GM23338 (cell line): ENCODE measurements at regions not wholly inside any gene's neighbourhood (a gene's known extent, or its start where the extent isn't known, plus 50 kb on each side); places are given as distances from the start of the nearest gene placed in this dataset.

Source experiments
- ATAC-seq: fragments of 200-7000 bp; cut with Tn5 transposase; 3 replicates; pipeline ENCODE4 v1.9.1; 2020
- DNase-seq: peaks from one replicate; pipeline ENCODE4 v3.0.0-alpha.2; 2015; ENCODE audit warnings: low spot score
- H2AFZ ChIP-seq: fragments of 200-600 bp; sonication (generic); 2 replicates; pipeline ENCODE4 v1.8.0; 2016; ENCODE audit warnings: antibody characterized with exemption, mild to moderate bottlenecking, moderate library complexity
- H3F3A ChIP-seq: fragments of 200-600 bp; sonication (generic); replicated peaks from 2 replicates; pipeline ENCODE4 v1.8.0; 2017; ENCODE audit warnings: antibody characterized with exemption, mixed run types, low read depth
- H3K27ac ChIP-seq: fragments of 200-600 bp; sonication (generic); 2 replicates; pipeline ENCODE4 v1.6.1; 2016; ENCODE audit warnings: low read depth
- H3K27me3 ChIP-seq: fragments of 200-600 bp; sonication (generic); 2 replicates; pipeline ENCODE4 v1.8.0; 2016; ENCODE audit warnings: mild to moderate bottlenecking, mixed run types, moderate library complexity; ENCODE audit not compliant: insufficient read depth
- H3K36me3 ChIP-seq: fragments of 200-600 bp; sonication (generic); 2 replicates; pipeline ENCODE4 v1.8.0; 2016; ENCODE audit warnings: mild to moderate bottlenecking; ENCODE audit not compliant: insufficient read depth
- H3K4me1 ChIP-seq: fragments of 200-600 bp; sonication (generic); 2 replicates; pipeline ENCODE4 v1.8.0; 2016; ENCODE audit warnings: mild to moderate bottlenecking, moderate library complexity; ENCODE audit not compliant: insufficient read depth
- H3K4me2 ChIP-seq: fragments of 200-600 bp; sonication (generic); 2 replicates; pipeline ENCODE4 v1.7.1; 2017; ENCODE audit warnings: mixed run types
- H3K4me3 ChIP-seq: fragments of 200-600 bp; sonication (generic); 2 replicates; pipeline ENCODE4 v1.6.1; 2016; ENCODE audit warnings: mixed run types
- H3K79me2 ChIP-seq: fragments of 200-600 bp; sonication (generic); replicated peaks from 2 replicates; pipeline ENCODE4 v1.8.0; 2017; ENCODE audit warnings: mild to moderate bottlenecking; ENCODE audit not compliant: insufficient read depth
- H3K9me2 ChIP-seq: fragments of 200-600 bp; sonication (generic); 2 replicates; pipeline ENCODE4 v1.8.0; 2017; ENCODE audit not compliant: insufficient read depth
- H4K20me1 ChIP-seq: fragments of 200-600 bp; sonication (generic); replicated peaks from 2 replicates; pipeline ENCODE4 v1.8.0; 2017; ENCODE audit warnings: mild to moderate bottlenecking; ENCODE audit not compliant: insufficient read depth
- H3K27ac Mint-ChIP-seq: 2 replicates; pipeline ENCODE4 v1.8.0; 2020; ENCODE audit warnings: inconsistent platforms, mild to moderate bottlenecking, moderate library complexity, mixed read lengths
- H3K27me3 Mint-ChIP-seq: 3 replicates; pipeline ENCODE4 v1.8.0; 2022; ENCODE audit warnings: low read depth, mild to moderate bottlenecking, moderate library complexity, mixed read lengths, inconsistent platforms; ENCODE audit not compliant: insufficient read depth, poor library complexity
- H3K36me3 Mint-ChIP-seq: 3 replicates; pipeline ENCODE4 v1.8.0; 2021; ENCODE audit warnings: low read depth, mild to moderate bottlenecking, inconsistent platforms, moderate library complexity, mixed read lengths
- H3K4me1 Mint-ChIP-seq: 3 replicates; pipeline ENCODE4 v1.8.0; 2020; ENCODE audit warnings: mild to moderate bottlenecking, inconsistent platforms, mixed read lengths
- H3K4me3 Mint-ChIP-seq: 3 replicates; pipeline ENCODE4 v1.8.0; 2021; ENCODE audit warnings: moderate library complexity, mild to moderate bottlenecking, inconsistent platforms, mixed read lengths
- H3K9me3 Mint-ChIP-seq: 3 replicates; pipeline ENCODE4 v1.8.0; 2020; ENCODE audit warnings: moderate library complexity, mild to moderate bottlenecking, inconsistent platforms, mixed read lengths
- CREB1 ChIP-seq: fragments of 250-450 bp; sonication (Bioruptor Pico); IDR thresholded peaks from 2 replicates; pipeline ENCODE4 v1.5.0; 2020; ENCODE audit warnings: low read depth, mild to moderate bottlenecking, moderate library complexity
- EZH2 ChIP-seq: fragments of 200-600 bp; sonication (generic); IDR thresholded peaks from one replicate; pipeline ENCODE4 v1.8.0; 2017; ENCODE audit warnings: antibody characterized with exemption, mild to moderate bottlenecking, low read depth; ENCODE audit not compliant: unreplicated experiment
- EZH2phosphoT487 ChIP-seq: fragments of 200-600 bp; sonication (generic); IDR thresholded peaks from one replicate; pipeline ENCODE4 v1.8.1; 2018; ENCODE audit warnings: antibody characterized with exemption; ENCODE audit not compliant: unreplicated experiment
- JUNB ChIP-seq: IDR thresholded peaks from one replicate; pipeline ENCODE4 v1.6.1; 2016; ENCODE audit warnings: antibody characterized with exemption; ENCODE audit not compliant: unreplicated experiment
- NANOG ChIP-seq: IDR thresholded peaks from 2 replicates; pipeline ENCODE4 v1.6.1; 2016; ENCODE audit warnings: antibody characterized with exemption, borderline replicate concordance
- POLR2AphosphoS5 ChIP-seq: IDR thresholded peaks from 2 replicates; pipeline ENCODE4 v1.6.1; 2016; ENCODE audit warnings: antibody characterized with exemption, low read depth
- STAT1 ChIP-seq: IDR thresholded peaks from one replicate; pipeline ENCODE4 v1.6.1; 2016; ENCODE audit warnings: antibody characterized with exemption; ENCODE audit not compliant: unreplicated experiment
- ZNF114 ChIP-seq: fragments of 250-450 bp; sonication (Bioruptor Pico); IDR thresholded peaks from 2 replicates; pipeline ENCODE4 v1.5.0; 2020; ENCODE audit warnings: mild to moderate bottlenecking, moderate library complexity
- ZNF331 ChIP-seq: fragments of 250-450 bp; sonication (Bioruptor Pico); IDR thresholded peaks from 2 replicates; pipeline ENCODE4 v1.5.0; 2020; ENCODE audit warnings: low read depth, mild to moderate bottlenecking, moderate library complexity
- ZNF462 ChIP-seq: fragments of 250-450 bp; sonication (Bioruptor Pico); IDR thresholded peaks from 2 replicates; pipeline ENCODE4 v1.5.0; 2020; ENCODE audit warnings: mild to moderate bottlenecking, moderate library complexity
- TF ChIP-seq, protein P1 (sequence below): IDR thresholded peaks from one replicate; pipeline ENCODE4 v1.6.1; 2018; ENCODE audit warnings: antibody characterized with exemption; ENCODE audit not compliant: unreplicated experiment

- Histone ChIP-seq H3F3A (no peaks in the 10 kb centered on the region), H3K4me3 (peak overlapping the region; percentile 64), H3K27ac (peak overlapping the region; percentile 83; the same call in 1 of the 2 replicates), H3K4me2 (peak overlapping the region; percentile 79), H3K79me2 (no peaks in the 10 kb centered on the region), H3K36me3 (0 out of 2 replicates have a peak, but pooled peaks cover 6% of the 10 kb centered on the region), H3K27me3 (no peaks in the 10 kb centered on the region), H2AFZ (peak overlapping the region; percentile 70), H4K20me1 (no peaks in the 10 kb centered on the region), H3K9me2 (no peaks in the 10 kb centered on the region), H3K4me1 (peaks cover 35% of the 10 kb centered on the region)
- H3K4me3 Mint-ChIP-seq, result peak overlapping the region; percentile 85
- H3K9me3 Mint-ChIP-seq, result peaks cover 70% of the 10 kb centered on the region
- TF ChIP-seq EZH2 (no peak), STAT1 (no peak), POLR2AphosphoS5 (0 out of 2 replicates have a peak, but pooled peaks have one; percentile 26)
- peaks cover 3% of the 10 kb centered on the region for H3K27me3 Mint-ChIP-seq
- peak overlapping the region; percentile 92 for H3K27ac Mint-ChIP-seq
- H3K4me1 Mint-ChIP-seq, result peaks cover 31% of the 10 kb centered on the region; the same call in 2 of the 3 replicates
- peak; percentile 76 for ATAC-seq
- peak; percentile 87 for DNase-seq
- H3K36me3 Mint-ChIP-seq, result 0 out of 3 replicates have a peak, but pooled peaks cover 4% of the 10 kb centered on the region
These were observed 113.9 kb upstream of the VAMP7 start for GRCh38 chrX:155767051-155767875.

GRCh38 chrX:155766321-155766720 lies 114.8 kb upstream of the VAMP7 start:
- H3K27me3 Mint-ChIP-seq, result peaks cover 3% of the 10 kb centered on the region
- 0 out of 2 replicates have a peak overlapping the region, but pooled peaks have one; percentile 70 for H2AFZ ChIP-seq
- no peaks in the 10 kb centered on the region for H3K79me2 ChIP-seq
- H4K20me1 ChIP-seq, result no peaks in the 10 kb centered on the region
- peaks cover 33% of the 10 kb centered on the region for H3K4me1 ChIP-seq
- H3K36me3 Mint-ChIP-seq, result peaks cover 4% of the 10 kb centered on the region; the same call in 2 of the 3 replicates
- no peak for ATAC-seq
- peaks cover 27% of the 10 kb centered on the region; the same call in 2 of the 3 replicates for H3K4me1 Mint-ChIP-seq
- no peak for DNase-seq
- peak overlapping the region; percentile 83; the same call in 1 of the 2 replicates for H3K27ac ChIP-seq
- H3K4me2 ChIP-seq, result peak overlapping the region; percentile 79
- 0 out of 2 replicates have a peak, but pooled peaks cover 4% of the 10 kb centered on the region for H3K36me3 ChIP-seq
- no peak overlapping the region for H3K27ac Mint-ChIP-seq
- H3K4me3 ChIP-seq, result peak overlapping the region; percentile 61
- no peaks in the 10 kb centered on the region for H3K9me2 ChIP-seq
- no peaks in the 10 kb centered on the region for H3K27me3 ChIP-seq
- no peaks in the 10 kb centered on the region for H3F3A ChIP-seq
- H3K9me3 Mint-ChIP-seq, result peaks cover 73% of the 10 kb centered on the region
- H3K4me3 Mint-ChIP-seq, result peak overlapping the region; percentile 85
- TF ChIP-seq JUNB, result no peak
- TF ChIP-seq EZH2, result no peak
- TF ChIP-seq, protein P1, sequence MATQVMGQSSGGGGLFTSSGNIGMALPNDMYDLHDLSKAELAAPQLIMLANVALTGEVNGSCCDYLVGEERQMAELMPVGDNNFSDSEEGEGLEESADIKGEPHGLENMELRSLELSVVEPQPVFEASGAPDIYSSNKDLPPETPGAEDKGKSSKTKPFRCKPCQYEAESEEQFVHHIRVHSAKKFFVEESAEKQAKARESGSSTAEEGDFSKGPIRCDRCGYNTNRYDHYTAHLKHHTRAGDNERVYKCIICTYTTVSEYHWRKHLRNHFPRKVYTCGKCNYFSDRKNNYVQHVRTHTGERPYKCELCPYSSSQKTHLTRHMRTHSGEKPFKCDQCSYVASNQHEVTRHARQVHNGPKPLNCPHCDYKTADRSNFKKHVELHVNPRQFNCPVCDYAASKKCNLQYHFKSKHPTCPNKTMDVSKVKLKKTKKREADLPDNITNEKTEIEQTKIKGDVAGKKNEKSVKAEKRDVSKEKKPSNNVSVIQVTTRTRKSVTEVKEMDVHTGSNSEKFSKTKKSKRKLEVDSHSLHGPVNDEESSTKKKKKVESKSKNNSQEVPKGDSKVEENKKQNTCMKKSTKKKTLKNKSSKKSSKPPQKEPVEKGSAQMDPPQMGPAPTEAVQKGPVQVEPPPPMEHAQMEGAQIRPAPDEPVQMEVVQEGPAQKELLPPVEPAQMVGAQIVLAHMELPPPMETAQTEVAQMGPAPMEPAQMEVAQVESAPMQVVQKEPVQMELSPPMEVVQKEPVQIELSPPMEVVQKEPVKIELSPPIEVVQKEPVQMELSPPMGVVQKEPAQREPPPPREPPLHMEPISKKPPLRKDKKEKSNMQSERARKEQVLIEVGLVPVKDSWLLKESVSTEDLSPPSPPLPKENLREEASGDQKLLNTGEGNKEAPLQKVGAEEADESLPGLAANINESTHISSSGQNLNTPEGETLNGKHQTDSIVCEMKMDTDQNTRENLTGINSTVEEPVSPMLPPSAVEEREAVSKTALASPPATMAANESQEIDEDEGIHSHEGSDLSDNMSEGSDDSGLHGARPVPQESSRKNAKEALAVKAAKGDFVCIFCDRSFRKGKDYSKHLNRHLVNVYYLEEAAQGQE, result no peak
- no peak for TF ChIP-seq CREB1 (CRISPR knock-in tag)
- TF ChIP-seq ZNF331 (CRISPR knock-in tag), result no peak
- no peak for TF ChIP-seq POLR2AphosphoS5
- no peak for TF ChIP-seq NANOG
- TF ChIP-seq ZNF114 (CRISPR knock-in tag), result no peak
- TF ChIP-seq EZH2phosphoT487, result no peak
- no peak for TF ChIP-seq ZNF462
